Adipocyte (in vitro differentiated cells): ENCODE measurements at regions not wholly inside any gene's neighbourhood (a gene's known extent, or its start where the extent isn't known, plus 50 kb on each side); places are given as distances from the start of the nearest gene placed in this dataset.

Experiments
- DNase-seq: peaks from one replicate; pipeline ENCODE4 v3.0.0-alpha.2; 2015; ENCODE audit warnings: low read depth
- H3K27me3 ChIP-seq: replicated peaks from 2 replicates; pipeline ENCODE4 v1.7.0; 2013; ENCODE audit warnings: mild to moderate bottlenecking, low read length, moderate library complexity; ENCODE audit not compliant: control insufficient read depth, insufficient read depth
- H3K36me3 ChIP-seq: 2 replicates; pipeline ENCODE4 v1.7.0; 2013; ENCODE audit warnings: low read length, mild to moderate bottlenecking, moderate library complexity; ENCODE audit not compliant: control insufficient read depth, insufficient read depth, severe bottlenecking
- H3K4me1 ChIP-seq: 2 replicates; pipeline ENCODE4 v1.7.0; 2013; ENCODE audit warnings: mild to moderate bottlenecking, low read length, moderate library complexity; ENCODE audit not compliant: control insufficient read depth, insufficient read depth
- H3K4me3 ChIP-seq: 2 replicates; pipeline ENCODE4 v1.7.0; 2013; ENCODE audit warnings: mild to moderate bottlenecking, low read length, moderate library complexity
- H3K9ac ChIP-seq: 2 replicates; pipeline ENCODE4 v1.7.0; 2013; ENCODE audit warnings: mild to moderate bottlenecking, low read length, moderate library complexity
- H3K9me3 ChIP-seq: 2 replicates; pipeline ENCODE4 v1.7.0; 2013; ENCODE audit warnings: mild to moderate bottlenecking, low read length, moderate library complexity; ENCODE audit not compliant: control insufficient read depth

DNA sequence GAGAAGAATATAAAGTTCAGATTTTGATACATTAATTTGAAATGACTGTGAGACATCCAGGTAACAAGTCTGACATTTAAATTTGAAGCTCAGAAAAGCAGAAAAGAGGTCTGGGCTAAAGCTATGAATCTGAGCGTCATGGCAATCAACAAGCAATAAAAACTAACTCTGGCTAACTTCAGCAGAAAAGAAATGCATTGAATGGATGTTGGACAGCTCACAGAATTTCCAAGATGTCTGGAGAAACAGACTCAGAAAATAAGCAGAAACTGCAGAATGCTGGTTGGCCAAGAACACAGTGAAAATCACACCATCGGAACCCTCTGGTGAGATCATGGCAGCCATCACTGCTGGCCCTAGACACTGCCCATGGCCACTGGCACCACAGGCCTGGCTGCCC lies 366.6 kb downstream of the METTL4 start:
- Histone ChIP-seq H3K9ac (no peak overlapping the region), H3K36me3 (no peaks in the 10 kb centered on the region), H3K9me3 (peaks cover 3% of the 10 kb centered on the region), H3K4me1 (no peaks in the 10 kb centered on the region), H3K27me3 (peaks cover 4% of the 10 kb centered on the region), H3K4me3 (no peak overlapping the region)
- no peak for DNase-seq

- no peaks in the 10 kb centered on the region for H3K36me3 ChIP-seq
- H3K4me1 ChIP-seq = no peaks in the 10 kb centered on the region
- H3K27me3 ChIP-seq = no peaks in the 10 kb centered on the region
- H3K9me3 ChIP-seq = peaks cover 3% of the 10 kb centered on the region
- no peak overlapping the region for H3K9ac ChIP-seq
- DNase-seq = no peak
- no peak overlapping the region for H3K4me3 ChIP-seq
Measured at GRCh38 chr18:2207294-2207693, 364.0 kb downstream of the METTL4 start.

DNA sequence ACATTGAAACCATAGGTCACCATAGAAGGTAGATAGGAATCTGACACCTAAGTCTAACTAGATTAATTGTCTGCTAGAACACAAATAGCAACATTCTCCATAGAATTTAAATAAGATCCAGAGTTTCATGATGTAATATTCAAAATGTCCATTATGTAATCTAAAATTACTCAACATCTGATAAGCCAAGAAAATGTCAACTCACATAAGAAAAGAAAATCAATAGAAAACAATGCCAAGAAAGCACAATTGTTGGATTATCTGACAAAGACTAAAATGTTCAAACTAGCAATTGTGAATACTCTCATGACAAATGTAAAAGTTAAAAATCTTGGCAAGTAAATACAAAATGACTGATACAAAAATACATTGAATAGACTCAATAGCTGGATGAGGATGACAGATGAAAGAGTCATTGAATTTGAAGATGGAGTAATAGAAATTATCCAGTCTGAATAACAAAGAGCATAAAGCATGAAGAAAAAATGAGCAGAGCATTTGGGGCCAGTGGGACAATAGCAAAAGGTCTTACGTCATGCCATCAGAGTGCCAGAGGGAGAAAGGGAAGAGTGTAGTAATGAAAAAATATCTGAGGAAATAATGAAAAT lies 358.6 kb downstream of the METTL4 start:
- H3K9ac ChIP-seq = no peak overlapping the region
- H3K27me3 ChIP-seq = no peaks in the 10 kb centered on the region
- no peak for DNase-seq
- no peaks in the 10 kb centered on the region for H3K4me1 ChIP-seq
- H3K36me3 ChIP-seq = no peaks in the 10 kb centered on the region
- peaks cover 13% of the 10 kb centered on the region for H3K9me3 ChIP-seq
- no peak overlapping the region for H3K4me3 ChIP-seq

- no peak overlapping the region for H3K4me3 ChIP-seq
- no peak for DNase-seq
Measured at GRCh38 chr18:2213905-2214304, 357.4 kb downstream of the METTL4 start.

DNA sequence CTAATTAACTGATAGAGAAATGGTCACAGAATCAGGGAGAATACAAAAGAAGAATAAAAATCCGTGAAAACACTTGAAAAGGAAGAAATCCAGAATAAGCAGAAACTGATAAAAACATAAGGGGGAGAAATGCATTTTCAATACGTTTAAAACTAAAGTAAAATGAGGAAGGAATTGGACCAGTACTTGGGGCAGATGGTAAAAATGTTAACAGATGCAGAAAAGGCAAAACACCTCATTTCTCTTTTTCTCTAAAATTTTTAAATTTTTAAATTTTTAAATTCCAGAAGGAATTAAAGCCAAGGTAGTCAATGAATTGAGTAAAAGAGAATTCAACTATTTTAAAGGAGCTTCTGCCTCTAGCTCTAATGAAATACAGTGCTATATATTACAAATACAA lies 353.9 kb downstream of the METTL4 start:
- no peak overlapping the region for H3K9ac ChIP-seq
- no peak for DNase-seq
- H3K27me3 ChIP-seq = no peaks in the 10 kb centered on the region
- peaks cover 13% of the 10 kb centered on the region for H3K9me3 ChIP-seq
- H3K4me1 ChIP-seq = no peaks in the 10 kb centered on the region
- H3K4me3 ChIP-seq = no peak overlapping the region
- H3K36me3 ChIP-seq = no peaks in the 10 kb centered on the region

More at GRCh38 chr18:2213905-2214304, 357.4 kb downstream of the METTL4 start:
- peaks cover 13% of the 10 kb centered on the region for H3K9me3 ChIP-seq
- H3K36me3 ChIP-seq = no peaks in the 10 kb centered on the region
- no peak overlapping the region for H3K9ac ChIP-seq
- no peaks in the 10 kb centered on the region for H3K4me1 ChIP-seq
- no peaks in the 10 kb centered on the region for H3K27me3 ChIP-seq

- H3K4me1 ChIP-seq = no peaks in the 10 kb centered on the region
- no peaks in the 10 kb centered on the region for H3K27me3 ChIP-seq
- H3K4me3 ChIP-seq = no peak overlapping the region
- no peak overlapping the region for H3K9ac ChIP-seq
- no peak for DNase-seq
- no peaks in the 10 kb centered on the region for H3K36me3 ChIP-seq
- H3K9me3 ChIP-seq = peaks cover 12% of the 10 kb centered on the region
Measured at GRCh38 chr18:2218101-2218500, 353.2 kb downstream of the METTL4 start.

- Histone ChIP-seq H3K27me3 (no peaks in the 10 kb centered on the region), H3K4me1 (peaks cover 6% of the 10 kb centered on the region), H3K4me3 (no peak overlapping the region), H3K36me3 (no peaks in the 10 kb centered on the region), H3K9ac (no peak overlapping the region), H3K9me3 (no peaks in the 10 kb centered on the region)
- DNase-seq = no peak
Measured at GRCh38 chr18:2219706-2220105, 351.6 kb downstream of the METTL4 start.

DNA sequence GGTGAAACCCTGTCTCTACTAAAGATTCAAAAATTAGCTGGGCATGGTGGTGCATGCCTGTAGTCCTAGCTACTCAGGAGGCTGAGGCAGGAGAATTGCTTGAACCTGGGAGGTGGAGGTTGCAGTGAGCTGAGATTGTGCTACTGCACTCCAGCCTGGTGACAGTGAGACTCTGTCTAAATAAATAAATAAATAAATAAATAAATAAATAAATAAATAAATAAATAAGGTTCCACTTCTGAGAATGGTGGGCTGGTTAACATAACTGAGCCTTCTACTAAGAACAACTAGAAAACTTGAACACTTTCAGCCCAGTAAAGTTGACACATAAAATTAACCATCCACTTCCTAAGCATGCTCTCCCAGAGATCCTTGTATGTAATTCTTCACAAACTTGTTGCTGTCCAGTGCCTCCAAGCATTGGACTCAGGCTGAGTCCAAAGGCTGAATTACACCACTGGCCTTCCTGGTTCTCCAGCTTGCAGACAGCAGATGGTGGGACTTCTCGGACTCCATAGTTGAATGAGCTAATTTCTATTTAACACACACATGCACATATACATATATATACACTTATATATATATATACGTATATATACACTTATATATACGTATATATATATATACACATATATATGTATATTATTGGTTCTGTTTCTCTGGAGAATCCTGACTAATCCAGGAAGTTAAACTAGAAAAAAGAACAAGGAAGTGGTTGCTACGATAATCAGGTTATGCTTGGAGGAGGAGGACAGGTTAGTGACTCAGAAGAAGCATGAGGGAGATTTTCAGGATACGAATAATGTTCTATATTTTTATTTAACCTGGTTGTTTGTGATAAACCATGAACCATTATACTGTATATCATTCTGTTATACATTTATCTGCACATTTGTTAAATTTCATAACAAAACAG lies 348.8 kb downstream of the METTL4 start:
- peaks cover 6% of the 10 kb centered on the region for H3K4me1 ChIP-seq
- H3K9ac ChIP-seq = no peak overlapping the region
- H3K9me3 ChIP-seq = no peaks in the 10 kb centered on the region
- DNase-seq = no peak
- no peaks in the 10 kb centered on the region for H3K27me3 ChIP-seq
- H3K4me3 ChIP-seq = no peak overlapping the region
- no peaks in the 10 kb centered on the region for H3K36me3 ChIP-seq

GRCh38 chr18:2223449-2223848 lies 347.9 kb downstream of the METTL4 start:
- H3K36me3 ChIP-seq = no peaks in the 10 kb centered on the region
- H3K4me1 ChIP-seq = peaks cover 6% of the 10 kb centered on the region
- no peaks in the 10 kb centered on the region for H3K27me3 ChIP-seq
- no peaks in the 10 kb centered on the region for H3K9me3 ChIP-seq
- no peak for DNase-seq
- peak overlapping the region; percentile 24 for H3K9ac ChIP-seq
- peak overlapping the region; percentile 81 for H3K4me3 ChIP-seq

- Histone ChIP-seq H3K4me3 (peak overlapping the region; percentile 81), H3K36me3 (no peaks in the 10 kb centered on the region), H3K9ac (peak overlapping the region; percentile 24), H3K9me3 (no peaks in the 10 kb centered on the region), H3K27me3 (no peaks in the 10 kb centered on the region), H3K4me1 (peaks cover 6% of the 10 kb centered on the region)
- peak; percentile 64 for DNase-seq
Measured at GRCh38 chr18:2223849-2224248, 347.5 kb downstream of the METTL4 start.

DNA sequence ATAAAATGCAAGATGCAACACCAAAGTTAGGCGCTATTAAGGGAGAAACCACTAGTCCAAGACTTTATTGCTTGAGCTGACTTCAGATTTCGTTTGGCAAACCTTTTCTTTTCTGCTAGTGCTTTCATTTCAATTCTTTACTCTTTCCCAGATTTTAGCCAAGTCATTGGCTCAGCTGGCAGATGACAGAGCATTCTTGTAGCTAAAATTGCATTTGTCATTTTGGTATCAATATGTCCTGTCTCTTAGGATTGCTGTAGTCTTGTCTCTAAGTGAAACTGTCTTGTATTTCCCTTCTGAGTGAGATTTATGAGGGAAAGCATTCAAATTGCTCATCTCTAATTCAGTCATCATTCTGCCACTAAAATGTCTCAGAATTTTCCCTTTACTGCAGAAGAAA lies 335.1 kb downstream of the METTL4 start:
- no peaks in the 10 kb centered on the region for H3K27me3 ChIP-seq
- H3K9me3 ChIP-seq = no peaks in the 10 kb centered on the region
- H3K36me3 ChIP-seq = no peaks in the 10 kb centered on the region
- DNase-seq = no peak
- peaks cover 15% of the 10 kb centered on the region for H3K4me1 ChIP-seq
- no peak overlapping the region for H3K9ac ChIP-seq
- H3K4me3 ChIP-seq = no peak overlapping the region
